ENCODE measurements at regions not wholly inside any gene's neighbourhood (a gene's known extent, or its start where the extent isn't known, plus 50 kb on each side); places are given as distances from the start of the nearest gene placed in this dataset.
"Not testable (repeated sequence)": the region's sequence is repeated elsewhere in the genome, so short reads cannot be mapped to it uniquely, and the experiment has no call there.

DNA sequence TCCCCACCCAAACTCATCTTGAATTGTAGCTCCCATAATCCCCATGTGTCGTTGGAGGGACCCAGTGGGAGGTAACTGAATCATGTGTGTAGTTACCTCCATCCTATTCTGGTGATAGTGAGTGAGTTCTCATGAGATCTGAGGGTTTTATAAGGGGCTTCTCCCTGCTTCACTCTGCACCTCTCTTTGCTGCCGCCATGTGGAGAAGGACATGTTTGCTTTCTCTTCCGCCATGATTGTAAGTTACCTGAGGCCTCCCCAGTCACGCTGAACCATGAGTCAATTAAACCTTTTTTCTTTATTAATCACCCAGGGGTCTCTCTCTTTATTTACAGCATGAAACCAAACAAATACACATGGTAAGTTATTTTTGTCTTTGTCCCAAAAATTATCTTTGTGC, 726.1 kb downstream of the CDH18 start:
- TF ChIP-seq, protein P1, sequence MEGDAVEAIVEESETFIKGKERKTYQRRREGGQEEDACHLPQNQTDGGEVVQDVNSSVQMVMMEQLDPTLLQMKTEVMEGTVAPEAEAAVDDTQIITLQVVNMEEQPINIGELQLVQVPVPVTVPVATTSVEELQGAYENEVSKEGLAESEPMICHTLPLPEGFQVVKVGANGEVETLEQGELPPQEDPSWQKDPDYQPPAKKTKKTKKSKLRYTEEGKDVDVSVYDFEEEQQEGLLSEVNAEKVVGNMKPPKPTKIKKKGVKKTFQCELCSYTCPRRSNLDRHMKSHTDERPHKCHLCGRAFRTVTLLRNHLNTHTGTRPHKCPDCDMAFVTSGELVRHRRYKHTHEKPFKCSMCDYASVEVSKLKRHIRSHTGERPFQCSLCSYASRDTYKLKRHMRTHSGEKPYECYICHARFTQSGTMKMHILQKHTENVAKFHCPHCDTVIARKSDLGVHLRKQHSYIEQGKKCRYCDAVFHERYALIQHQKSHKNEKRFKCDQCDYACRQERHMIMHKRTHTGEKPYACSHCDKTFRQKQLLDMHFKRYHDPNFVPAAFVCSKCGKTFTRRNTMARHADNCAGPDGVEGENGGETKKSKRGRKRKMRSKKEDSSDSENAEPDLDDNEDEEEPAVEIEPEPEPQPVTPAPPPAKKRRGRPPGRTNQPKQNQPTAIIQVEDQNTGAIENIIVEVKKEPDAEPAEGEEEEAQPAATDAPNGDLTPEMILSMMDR (IDR thresholded peaks at IDR 0.05; ENCODE audit: insufficient read depth, low read length): no peak
- no peak for DNase-seq (ENCODE audit: low read depth)
- H3K4me3 ChIP-seq (ENCODE audit: low read depth, low read length): no peak overlapping the region

DNA sequence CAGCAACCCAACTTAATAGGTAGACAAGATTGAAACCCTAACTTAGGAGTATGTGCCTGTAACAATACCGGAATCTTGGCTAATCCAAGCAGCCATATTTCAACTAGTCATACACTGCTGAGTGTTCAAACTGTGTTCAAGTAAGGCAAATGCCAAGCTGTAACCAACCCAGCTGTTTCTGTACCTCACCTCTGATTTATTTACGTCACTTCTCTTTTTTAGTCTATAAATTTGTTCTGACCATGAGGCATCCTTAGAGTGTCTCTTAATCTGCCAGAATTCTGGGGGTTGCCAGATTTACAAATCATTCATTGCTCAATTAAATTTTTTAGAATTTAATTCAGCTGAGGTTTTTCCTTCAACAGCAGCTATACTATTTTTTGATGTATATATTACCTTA, 723.2 kb downstream of the CDH18 start:
- TF ChIP-seq, protein P1 (IDR thresholded peaks at IDR 0.05; ENCODE audit: insufficient read depth, low read length): no peak
- no peak for DNase-seq (ENCODE audit: low read depth)
- H3K4me3 ChIP-seq (ENCODE audit: low read depth, low read length): no peak overlapping the region

DNA sequence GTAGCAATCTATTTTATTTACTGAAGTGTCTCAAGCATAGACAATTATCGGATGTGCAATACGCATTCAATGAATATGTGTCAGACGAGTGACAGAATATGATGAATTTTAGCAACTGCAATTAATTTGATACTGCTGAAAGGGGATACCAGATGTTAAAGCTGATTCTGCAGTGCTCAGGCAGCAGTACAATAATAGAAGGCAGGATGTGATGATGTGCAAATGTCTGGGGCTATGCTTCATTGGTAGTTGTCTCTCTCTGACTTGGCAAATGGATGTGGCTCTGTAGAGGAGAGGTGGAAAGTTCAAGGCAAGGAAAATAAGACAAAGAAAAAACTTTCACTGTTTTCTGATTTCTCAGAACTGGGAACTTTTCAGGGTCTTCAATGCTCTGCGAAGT, 721.2 kb downstream of the CDH18 start:
- no peak overlapping the region for H3K4me3 ChIP-seq (ENCODE audit: low read depth, low read length)
- no peak for DNase-seq (ENCODE audit: low read depth)
- TF ChIP-seq, protein P1 (IDR thresholded peaks at IDR 0.05; ENCODE audit: insufficient read depth, low read length): no peak

DNA sequence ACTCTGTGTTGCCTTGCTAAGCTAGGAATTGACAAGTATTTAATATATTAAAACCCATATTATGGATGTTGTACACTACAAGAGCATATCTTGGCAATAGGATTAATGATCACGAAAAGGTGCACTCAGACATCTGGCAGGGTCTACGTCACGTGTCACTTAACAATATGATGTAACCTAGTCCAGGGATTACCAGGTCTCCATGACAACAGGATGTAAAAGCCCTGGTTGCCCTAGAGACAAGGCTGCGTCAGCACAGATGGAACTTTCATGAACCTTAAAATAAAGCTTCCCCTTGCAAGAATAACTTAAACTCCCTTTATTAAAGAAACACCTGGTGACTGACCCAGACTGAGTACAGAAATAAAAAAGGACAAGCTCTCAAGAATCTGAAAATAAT, 717.8 kb downstream of the CDH18 start:
- no peak overlapping the region for H3K4me3 ChIP-seq (ENCODE audit: low read depth, low read length)
- TF ChIP-seq, protein P1 (IDR thresholded peaks at IDR 0.05; ENCODE audit: insufficient read depth, low read length): no peak
- DNase-seq (ENCODE audit: low read depth): no peak

DNA sequence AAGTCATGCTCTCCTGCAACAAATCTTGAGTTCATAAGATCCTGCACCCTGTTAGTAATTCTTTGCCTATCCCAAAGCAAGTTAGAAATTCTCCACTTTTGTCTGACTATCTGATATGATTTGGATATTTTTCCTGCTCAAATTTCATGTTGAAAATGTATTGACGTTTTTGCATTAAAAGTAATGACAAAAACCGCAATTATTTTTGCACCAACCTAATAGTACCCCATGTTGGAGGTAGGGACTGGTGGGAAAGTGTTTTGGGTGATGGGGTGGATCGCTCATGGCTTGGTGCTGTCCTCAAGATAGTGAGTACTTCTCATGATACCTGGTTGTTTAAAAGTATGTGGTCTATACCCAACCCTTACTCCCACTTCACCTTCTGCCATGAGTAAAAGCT, 713.4 kb downstream of the CDH18 start:
- TF ChIP-seq, protein P1 (IDR thresholded peaks at IDR 0.05; ENCODE audit: insufficient read depth, low read length): no peak
- no peak overlapping the region for H3K4me3 ChIP-seq (ENCODE audit: low read depth, low read length)
- DNase-seq (ENCODE audit: low read depth): no peak

DNA sequence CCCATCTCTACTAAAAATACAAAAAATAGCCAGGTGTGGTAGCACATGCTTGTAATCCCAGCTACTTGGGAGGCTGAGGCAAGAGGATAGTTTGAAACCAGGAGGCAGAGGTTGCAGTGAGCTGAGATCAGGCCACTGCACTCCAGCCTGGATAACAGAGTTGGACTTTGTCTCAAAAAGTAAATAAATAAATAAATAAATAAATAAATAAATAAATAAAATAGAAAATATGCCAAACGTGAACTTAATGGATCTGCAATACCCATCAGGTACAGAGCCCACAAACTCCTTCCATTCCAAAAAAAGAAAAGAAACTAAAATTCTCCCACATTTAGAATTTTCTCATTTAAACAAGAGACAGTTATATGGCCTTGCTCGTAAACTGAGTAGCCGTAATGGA, 702.7 kb downstream of the CDH18 start:
- DNase-seq (ENCODE audit: low read depth): no peak
- no peak overlapping the region for H3K4me3 ChIP-seq (ENCODE audit: low read depth, low read length)
- TF ChIP-seq, protein P1 (IDR thresholded peaks at IDR 0.05; ENCODE audit: insufficient read depth, low read length): no peak

DNA sequence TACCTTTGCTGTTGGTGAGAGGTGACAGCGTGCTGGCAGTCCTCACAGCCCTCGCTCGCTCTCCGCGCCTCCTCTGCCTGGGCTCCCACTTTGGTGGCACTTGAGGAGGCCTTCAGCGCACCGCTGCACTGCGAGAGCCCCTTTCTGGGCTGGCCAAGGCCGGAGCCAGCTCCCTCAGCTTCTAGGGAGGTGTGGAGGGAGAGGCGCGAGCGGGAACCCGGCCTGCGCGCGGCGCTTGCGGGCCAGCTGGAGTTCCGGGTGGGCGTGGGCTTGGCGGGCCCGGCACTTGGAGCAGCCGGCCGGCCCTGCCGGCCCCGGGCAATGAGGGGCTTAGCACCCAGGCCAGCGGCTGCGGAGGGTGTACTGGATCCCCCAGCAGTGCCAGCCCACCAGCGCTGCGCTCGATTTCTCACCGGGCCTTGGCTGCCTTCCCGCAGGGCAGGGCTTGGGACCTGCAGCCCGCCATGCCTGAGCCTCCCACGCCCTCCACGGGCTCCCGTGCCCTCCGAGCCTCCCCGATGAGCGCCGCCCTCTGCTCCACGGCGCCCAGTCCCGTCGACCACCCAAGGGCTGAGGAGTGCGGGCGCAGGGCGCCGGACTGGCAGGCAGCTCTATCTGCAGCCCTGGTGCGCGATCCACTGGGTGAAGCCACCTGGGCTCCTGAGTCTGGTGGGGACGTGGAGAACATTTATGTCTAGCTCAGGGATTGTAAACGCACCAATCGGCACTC, 700.3 kb downstream of the CDH18 start:
- not testable (repeated sequence) for DNase-seq (ENCODE audit: low read depth); H3K4me3 ChIP-seq (ENCODE audit: low read depth, low read length)

DNA sequence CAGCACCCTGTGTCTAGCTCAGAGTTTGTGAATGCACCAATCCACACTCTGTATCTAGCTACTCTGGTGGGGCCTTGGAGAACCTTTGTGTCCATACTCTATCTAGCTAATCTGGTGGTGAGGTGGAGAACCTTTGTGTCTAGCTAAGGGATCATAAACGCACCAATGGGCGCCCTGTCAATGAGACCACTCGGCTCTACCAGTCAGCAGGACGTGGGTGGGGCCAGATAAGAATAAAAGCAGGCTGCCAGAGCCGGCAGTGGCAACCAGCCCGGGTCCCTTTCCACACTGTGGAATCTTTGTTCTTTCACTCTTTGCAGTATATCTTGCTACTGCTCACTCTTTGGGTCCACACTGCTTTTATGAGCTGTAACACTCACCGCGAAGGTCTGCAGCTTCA, 699.7 kb downstream of the CDH18 start:
- DNase-seq (ENCODE audit: low read depth): not testable (repeated sequence)

More for the DNA sequence above, 699.7 kb downstream of the CDH18 start:
- not testable (repeated sequence) for H3K4me3 ChIP-seq (ENCODE audit: low read depth, low read length)

All from fibroblast of the aortic adventitia (primary cell).